ENCODE measurements at regions not wholly inside any gene's neighbourhood (a gene's known extent, or its start where the extent isn't known, plus 50 kb on each side); places are given as distances from the start of the nearest gene placed in this dataset.
"Not testable (repeated sequence)": the region's sequence is repeated elsewhere in the genome, so short reads cannot be mapped to it uniquely, and the experiment has no call there.

- 52% methylated on average over 2 of the region's 2 CpGs for WGBS
- no peak overlapping the region for H3K27ac ChIP-seq (replicated peaks in 1 of 4)
- TF ChIP-seq EP300 (IDR thresholded peaks at IDR 0.05) (no peak), POLR2AphosphoS5 (IDR thresholded peaks at IDR 0.05) (no peak), POLR2A (IDR thresholded peaks at IDR 0.05; ENCODE audit: low read depth) (no peak), CTCF (IDR thresholded peaks at IDR 0.05) (no peak)
- no peak overlapping the region for H3K4me3 ChIP-seq
- intact Hi-C loops (cut with DNase I) = no loop called here
- no peak for DNase-seq (ENCODE audit: extremely low spot score)
- no peaks in the 10 kb centered on the region for H3K4me1 ChIP-seq
- H3K36me3 ChIP-seq = no peaks in the 10 kb centered on the region
- peaks cover 0 to 100% (median 96%) of the 10 kb centered on the region in 4 donors for H3K9me3 ChIP-seq
- no peaks in the 10 kb centered on the region for H3K27me3 ChIP-seq
These were observed 221.1 kb downstream of the OR4A5 start for GRCh38 chr11:54927704-54928103.

- intact Hi-C loops (cut with DNase I) = no loop called here
- no peak overlapping the region for H3K27ac ChIP-seq (replicated peaks in 1 of 4)
- no peak for DNase-seq (ENCODE audit: extremely low spot score)
- H3K9me3 ChIP-seq = peaks cover 0 to 100% (median 90%) of the 10 kb centered on the region in 4 donors
- H3K4me1 ChIP-seq = no peaks in the 10 kb centered on the region
- H3K27me3 ChIP-seq = no peaks in the 10 kb centered on the region
- TF ChIP-seq CTCF (IDR thresholded peaks at IDR 0.05) (no peak), POLR2AphosphoS5 (IDR thresholded peaks at IDR 0.05) (no peak), EP300 (IDR thresholded peaks at IDR 0.05) (no peak), POLR2A (IDR thresholded peaks at IDR 0.05; ENCODE audit: low read depth) (no peak)
- 29% methylated on average over 2 of the region's 2 CpGs for WGBS
- H3K36me3 ChIP-seq = no peaks in the 10 kb centered on the region
- no peak overlapping the region for H3K4me3 ChIP-seq
These were observed 224.3 kb downstream of the OR4A5 start for GRCh38 chr11:54930930-54931329.

- Histone ChIP-seq H3K27ac (replicated peaks in 1 of 4) (no peak overlapping the region), H3K27me3 (no peaks in the 10 kb centered on the region), H3K9me3 (peaks cover 0 to 74% (median 70%) of the 10 kb centered on the region in 4 donors), H3K4me3 (no peak overlapping the region), H3K4me1 (no peaks in the 10 kb centered on the region), H3K36me3 (no peaks in the 10 kb centered on the region)
- intact Hi-C loops (cut with DNase I) = no loop called here
- no peak for TF ChIP-seq POLR2AphosphoS5 (IDR thresholded peaks at IDR 0.05)
- TF ChIP-seq EP300 (IDR thresholded peaks at IDR 0.05) = no peak
- no peak for TF ChIP-seq POLR2A (IDR thresholded peaks at IDR 0.05; ENCODE audit: low read depth)
- no peak for TF ChIP-seq CTCF (IDR thresholded peaks at IDR 0.05)
- DNase-seq (ENCODE audit: extremely low spot score) = no peak
These were observed 237.6 kb downstream of the OR4A5 start for GRCh38 chr11:54944211-54944610.

- 57% methylated on average over 1 of the region's 1 CpG for WGBS
- no peak overlapping the region for H3K4me3 ChIP-seq
- no peak overlapping the region for H3K27ac ChIP-seq (replicated peaks in 1 of 4)
- H3K27me3 ChIP-seq = no peaks in the 10 kb centered on the region
- peaks cover 0 to 52% (median 47%) of the 10 kb centered on the region in 4 donors for H3K9me3 ChIP-seq
- no peaks in the 10 kb centered on the region for H3K36me3 ChIP-seq
- no peak for DNase-seq (ENCODE audit: extremely low spot score)
- no peaks in the 10 kb centered on the region for H3K4me1 ChIP-seq
- intact Hi-C loops (cut with DNase I) = no loop called here
- TF ChIP-seq POLR2AphosphoS5 (IDR thresholded peaks at IDR 0.05) = no peak
- TF ChIP-seq POLR2A (IDR thresholded peaks at IDR 0.05; ENCODE audit: low read depth) = no peak
- TF ChIP-seq CTCF (IDR thresholded peaks at IDR 0.05) = no peak
These were observed 239.8 kb downstream of the OR4A5 start for GRCh38 chr11:54946424-54946823.

- H3K27ac ChIP-seq (replicated peaks in 1 of 4); H3K4me1 ChIP-seq; H3K36me3 ChIP-seq; DNase-seq (ENCODE audit: extremely low spot score); H3K4me3 ChIP-seq; intact Hi-C loops (cut with DNase I); H3K27me3 ChIP-seq: not testable (repeated sequence)
- peaks cover 0 to 44% (median 41%) of the 10 kb centered on the region in 4 donors for H3K9me3 ChIP-seq
- 75% methylated on average over 13 of the region's 13 CpGs for WGBS
These were observed 240.5 kb downstream of the OR4A5 start for GRCh38 chr11:54947175-54947574.
